Glomerular visceral epithelial cell (primary cell): ENCODE measurements at regions not wholly inside any gene's neighbourhood (a gene's known extent, or its start where the extent isn't known, plus 50 kb on each side); places are given as distances from the start of the nearest gene placed in this dataset.
"Not testable (repeated sequence)": the region's sequence is repeated elsewhere in the genome, so short reads cannot be mapped to it uniquely, and the experiment has no call there.

Source experiments
- DNase-seq: peaks from one replicate; pipeline ENCODE4 v3.0.0-alpha.2; 2016; ENCODE audit errors: extremely low spot score

GRCh38 chr5:72651109-72651508, 143.9 kb upstream of the ZNF366 start:
- DNase-seq: no peak

- DNase-seq: peak; percentile 45
Measured at GRCh38 chr5:72649449-72649848, 142.2 kb upstream of the ZNF366 start.

- no peak for DNase-seq
Measured at GRCh38 chr5:72648480-72648879, 141.3 kb upstream of the ZNF366 start.

GRCh38 chr5:72647806-72648205, 140.6 kb upstream of the ZNF366 start:
- no peak for DNase-seq

GRCh38 chr5:72646246-72646866, 139.1 kb upstream of the ZNF366 start:
- no peak for DNase-seq

GRCh38 chr5:72645064-72645846, 138.0 kb upstream of the ZNF366 start:
- no peak for DNase-seq

GRCh38 chr5:72644296-72644695, 137.1 kb upstream of the ZNF366 start:
- DNase-seq: no peak

GRCh38 chr5:72641164-72641563, 134.0 kb upstream of the ZNF366 start:
- no peak for DNase-seq

GRCh38 chr5:72637058-72637457, 129.8 kb upstream of the ZNF366 start:
- DNase-seq: no peak

GRCh38 chr5:72636565-72636964, 129.4 kb upstream of the ZNF366 start:
- DNase-seq: not testable (repeated sequence)

- no peak for DNase-seq
Measured at GRCh38 chr5:72634444-72634843, 127.2 kb upstream of the ZNF366 start.

- no peak for DNase-seq
Measured at GRCh38 chr5:72633649-72634048, 126.4 kb upstream of the ZNF366 start.

GRCh38 chr5:72633041-72633445, 125.8 kb upstream of the ZNF366 start:
- no peak for DNase-seq

- DNase-seq: no peak
Measured at GRCh38 chr5:72630721-72631120, 123.5 kb upstream of the ZNF366 start.

GRCh38 chr5:72630081-72630480, 122.9 kb upstream of the ZNF366 start:
- DNase-seq: no peak

- DNase-seq: no peak
Measured at GRCh38 chr5:72628771-72629371, 121.7 kb upstream of the ZNF366 start.

- no peak for DNase-seq
Measured at GRCh38 chr5:72625332-72625731, 118.1 kb upstream of the ZNF366 start.

- no peak for DNase-seq
Measured at GRCh38 chr5:72624641-72625236, 117.5 kb upstream of the ZNF366 start.

GRCh38 chr5:72623936-72624335, 116.7 kb upstream of the ZNF366 start:
- DNase-seq: no peak

- no peak for DNase-seq
Measured at GRCh38 chr5:72623323-72623722, 116.1 kb upstream of the ZNF366 start.

GRCh38 chr5:72622170-72622760, 115.1 kb upstream of the ZNF366 start:
- no peak for DNase-seq

GRCh38 chr5:72621576-72621975, 114.4 kb upstream of the ZNF366 start:
- DNase-seq: no peak
